ENCODE measurements at regions not wholly inside any gene's neighbourhood (a gene's known extent, or its start where the extent isn't known, plus 50 kb on each side); places are given as distances from the start of the nearest gene placed in this dataset.

DNA sequence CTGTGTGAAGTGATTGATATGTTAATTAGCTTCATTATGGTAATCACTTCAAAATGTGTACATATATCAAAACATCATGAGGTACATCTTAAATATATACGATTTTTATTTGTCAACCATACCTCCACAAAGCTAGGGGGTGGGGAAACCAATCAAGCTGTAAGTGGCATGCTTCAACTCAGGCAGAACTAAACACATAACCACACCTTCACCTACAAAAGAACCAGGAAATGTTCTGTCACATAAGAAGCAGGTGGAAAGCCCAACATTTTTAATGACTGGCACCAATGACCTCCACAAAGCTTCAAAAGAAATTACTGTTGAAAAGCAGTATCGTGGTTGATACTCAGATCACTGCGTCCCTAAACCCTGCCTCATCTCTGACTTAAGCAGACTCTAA, 867.7 kb upstream of the EEF2KMT start:
- DNase-seq (ENCODE audit: low spot score) (no peak), ATAC-seq (ENCODE audit: low FRiP score) (no peak)
- TF ChIP-seq, protein P1, sequence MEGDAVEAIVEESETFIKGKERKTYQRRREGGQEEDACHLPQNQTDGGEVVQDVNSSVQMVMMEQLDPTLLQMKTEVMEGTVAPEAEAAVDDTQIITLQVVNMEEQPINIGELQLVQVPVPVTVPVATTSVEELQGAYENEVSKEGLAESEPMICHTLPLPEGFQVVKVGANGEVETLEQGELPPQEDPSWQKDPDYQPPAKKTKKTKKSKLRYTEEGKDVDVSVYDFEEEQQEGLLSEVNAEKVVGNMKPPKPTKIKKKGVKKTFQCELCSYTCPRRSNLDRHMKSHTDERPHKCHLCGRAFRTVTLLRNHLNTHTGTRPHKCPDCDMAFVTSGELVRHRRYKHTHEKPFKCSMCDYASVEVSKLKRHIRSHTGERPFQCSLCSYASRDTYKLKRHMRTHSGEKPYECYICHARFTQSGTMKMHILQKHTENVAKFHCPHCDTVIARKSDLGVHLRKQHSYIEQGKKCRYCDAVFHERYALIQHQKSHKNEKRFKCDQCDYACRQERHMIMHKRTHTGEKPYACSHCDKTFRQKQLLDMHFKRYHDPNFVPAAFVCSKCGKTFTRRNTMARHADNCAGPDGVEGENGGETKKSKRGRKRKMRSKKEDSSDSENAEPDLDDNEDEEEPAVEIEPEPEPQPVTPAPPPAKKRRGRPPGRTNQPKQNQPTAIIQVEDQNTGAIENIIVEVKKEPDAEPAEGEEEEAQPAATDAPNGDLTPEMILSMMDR (IDR thresholded peaks at IDR 0.05), result no peak

DNA sequence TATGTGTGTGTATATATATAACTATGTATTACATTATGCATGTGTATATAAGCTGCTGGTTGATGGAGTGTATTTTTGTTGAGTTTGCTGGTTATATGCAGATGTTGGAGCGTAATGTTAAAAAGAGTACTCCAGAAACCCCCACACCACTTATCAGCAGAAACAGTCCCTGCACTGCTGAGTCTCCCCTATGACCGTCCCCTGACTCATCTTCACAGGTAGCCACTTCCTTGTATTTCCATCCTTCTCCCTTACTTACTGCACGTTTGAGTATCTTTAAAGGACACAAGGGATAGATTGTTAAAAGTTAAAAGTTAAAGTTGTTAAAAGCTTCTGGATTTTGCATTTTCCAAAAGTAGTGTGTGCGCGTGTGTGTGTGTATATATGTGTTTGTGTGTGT, 853.9 kb upstream of the EEF2KMT start:
- ATAC-seq (ENCODE audit: low FRiP score) (no peak), DNase-seq (ENCODE audit: low spot score) (no peak)
- TF ChIP-seq, protein P1 (IDR thresholded peaks at IDR 0.05), result no peak

DNA sequence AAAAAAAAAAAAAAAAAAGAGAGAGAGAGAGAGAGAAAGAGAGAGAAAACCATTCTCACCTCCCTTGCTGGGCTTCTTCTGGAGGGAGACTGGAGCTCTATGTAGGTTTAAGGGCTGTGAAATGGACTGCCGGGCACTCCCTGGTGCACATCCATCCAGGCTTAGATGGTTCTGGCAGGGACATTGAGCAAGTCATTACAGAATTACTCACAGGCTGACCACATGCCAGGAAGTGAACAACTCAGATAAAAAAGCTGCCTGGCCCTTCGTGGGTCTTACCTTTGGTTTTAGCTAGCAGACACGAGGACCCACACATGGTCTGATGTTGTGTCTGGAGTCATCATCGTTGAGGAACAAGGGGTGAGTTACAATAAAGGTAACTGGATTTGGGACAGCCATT, 847.4 kb upstream of the EEF2KMT start:
- DNase-seq (ENCODE audit: low spot score), result no peak

DNA sequence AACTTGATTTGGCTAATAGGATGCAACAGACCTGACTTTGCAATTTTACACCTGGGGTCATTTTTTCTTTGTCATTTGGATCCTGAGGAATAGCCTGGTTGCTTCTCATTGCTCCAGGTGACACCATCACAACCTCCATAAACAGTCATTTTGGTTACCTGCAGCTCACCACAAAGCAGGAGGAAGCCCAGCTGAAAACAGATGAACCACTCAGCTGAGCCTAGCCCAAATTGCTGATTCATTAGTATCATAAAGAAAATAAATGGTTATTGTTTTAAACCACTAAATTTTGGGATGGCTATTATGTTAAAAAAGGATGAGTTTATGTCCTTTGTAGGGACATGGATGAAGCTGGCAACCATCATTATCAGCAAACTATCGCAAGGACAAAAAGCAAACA, 841.0 kb upstream of the EEF2KMT start:
- no peak for ATAC-seq (ENCODE audit: low FRiP score)
- TF ChIP-seq, protein P1 (IDR thresholded peaks at IDR 0.05), result no peak
- no peak for DNase-seq (ENCODE audit: low spot score)

More for the DNA sequence above, 847.4 kb upstream of the EEF2KMT start:
- TF ChIP-seq, protein P1 (IDR thresholded peaks at IDR 0.05), result no peak
- no peak for ATAC-seq (ENCODE audit: low FRiP score)

DNA sequence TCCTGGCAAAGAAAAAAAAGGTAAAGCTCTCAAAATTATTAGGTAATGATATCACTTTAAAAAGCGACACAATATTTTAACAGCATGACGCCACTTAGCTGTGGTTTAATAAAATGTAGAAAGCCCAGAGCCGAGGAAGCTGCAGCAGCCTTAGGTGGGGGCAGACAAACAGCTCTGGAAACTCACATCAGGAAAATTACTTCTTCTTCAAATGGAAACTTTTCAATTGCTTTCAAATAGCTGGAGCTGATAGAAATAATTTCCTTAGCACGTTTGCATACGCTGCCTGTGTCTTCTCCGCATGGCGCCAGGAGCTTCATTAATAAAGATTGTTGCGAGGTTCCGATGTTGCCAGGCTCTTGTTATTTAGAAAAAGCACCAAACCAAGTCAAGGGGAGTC, 835.3 kb upstream of the EEF2KMT start:
- ATAC-seq (ENCODE audit: low FRiP score), result no peak

DNA sequence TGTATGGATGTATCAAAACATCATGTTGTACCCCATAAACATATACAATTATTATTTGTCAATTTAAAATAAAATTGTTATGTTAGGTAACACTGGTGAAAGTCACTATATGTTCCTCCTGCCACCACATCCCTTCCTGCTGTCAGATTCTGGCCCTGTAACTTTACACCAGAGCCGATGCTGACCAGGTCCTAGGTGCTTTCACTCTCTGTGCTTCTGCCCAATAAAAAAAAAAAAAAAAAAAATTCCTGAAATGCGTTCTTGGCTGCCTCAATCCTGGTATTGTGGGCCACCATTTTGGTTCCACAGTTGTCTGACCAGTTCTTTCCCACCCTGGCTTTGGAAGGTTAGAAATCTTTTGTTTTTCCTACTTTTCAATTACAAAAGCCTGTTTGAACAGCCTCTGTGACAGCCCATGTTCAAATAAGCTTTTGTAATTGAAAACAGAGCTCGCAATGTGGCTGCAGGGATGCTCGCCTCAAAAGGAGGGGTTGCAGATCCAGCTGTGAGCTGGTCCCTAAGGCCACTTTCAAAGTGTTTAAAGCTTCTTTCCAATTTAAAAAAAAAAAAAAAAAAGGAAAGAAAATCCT, 831.0 kb upstream of the EEF2KMT start:
- ATAC-seq (ENCODE audit: low FRiP score) (no peak), DNase-seq (ENCODE audit: low spot score) (no peak)
- TF ChIP-seq, protein P1 (IDR thresholded peaks at IDR 0.05), result no peak

More for the DNA sequence above, 835.3 kb upstream of the EEF2KMT start:
- TF ChIP-seq, protein P1 (IDR thresholded peaks at IDR 0.05), result no peak
- DNase-seq (ENCODE audit: low spot score), result no peak

DNA sequence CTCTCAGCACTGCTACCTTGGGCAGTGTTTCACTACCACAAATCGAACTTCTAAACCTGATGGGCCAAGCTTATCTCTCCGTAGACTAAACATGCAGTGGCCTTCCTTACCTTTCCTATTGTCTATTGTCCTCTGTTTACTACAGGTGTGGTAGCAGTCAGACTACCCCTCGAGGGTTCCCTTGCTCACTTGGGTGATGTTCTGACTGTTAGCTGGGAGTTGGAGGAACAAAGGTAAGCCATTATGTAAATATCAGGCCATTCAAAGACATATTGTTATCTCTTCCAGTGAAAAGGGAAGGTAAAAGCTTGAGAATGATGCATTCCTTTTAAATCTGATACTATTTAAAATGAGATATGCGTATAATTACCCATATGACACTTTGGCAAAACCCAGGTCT, 828.3 kb upstream of the EEF2KMT start:
- ATAC-seq (ENCODE audit: low FRiP score) (no peak), DNase-seq (ENCODE audit: low spot score) (no peak)
- TF ChIP-seq, protein P1 (IDR thresholded peaks at IDR 0.05), result no peak
